Activated CD8-positive, alpha-beta memory T cell treated with anti-CD3 and anti-CD28 coated beads, Interleukin-2, amount 50 U/mL, for 1 hour (primary cell): ENCODE measurements at regions not wholly inside any gene's neighbourhood (a gene's known extent, or its start where the extent isn't known, plus 50 kb on each side); places are given as distances from the start of the nearest gene placed in this dataset.

Source experiments
- DNase-seq: peaks from one replicate; pipeline ENCODE4 v3.0.0-alpha.2; 2020; ENCODE audit errors: extremely low read depth

GRCh38 chr20:59403261-59403961 lies 103.0 kb downstream of the EDN3 start:
- peak; percentile 36 for DNase-seq

- DNase-seq = no peak
Measured at GRCh38 chr20:59403962-59404314, 103.5 kb downstream of the EDN3 start.

DNA sequence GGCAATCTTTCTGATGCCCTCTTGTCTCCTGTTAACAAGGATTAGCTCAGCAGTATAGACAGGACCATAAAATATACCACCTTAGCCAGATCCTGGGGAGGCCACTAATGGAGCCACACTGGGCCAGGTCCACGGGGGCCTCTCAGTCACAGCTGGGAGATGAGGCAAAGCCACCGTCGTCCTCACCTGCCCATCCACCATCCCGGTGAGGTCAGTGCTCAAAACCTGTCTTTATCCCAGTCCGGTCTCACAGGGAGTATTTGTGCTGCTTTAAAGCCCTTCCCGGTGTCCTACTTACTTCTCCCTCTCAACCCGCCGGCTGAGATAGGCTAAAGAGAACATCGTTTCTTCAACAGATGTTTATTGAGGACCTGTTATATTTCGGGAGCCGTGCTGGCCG lies 104.3 kb downstream of the EDN3 start:
- DNase-seq = no peak

GRCh38 chr20:59405226-59406200 lies 105.1 kb downstream of the EDN3 start:
- DNase-seq = no peak

GRCh38 chr20:59406446-59406845 lies 106.0 kb downstream of the EDN3 start:
- no peak for DNase-seq

DNA sequence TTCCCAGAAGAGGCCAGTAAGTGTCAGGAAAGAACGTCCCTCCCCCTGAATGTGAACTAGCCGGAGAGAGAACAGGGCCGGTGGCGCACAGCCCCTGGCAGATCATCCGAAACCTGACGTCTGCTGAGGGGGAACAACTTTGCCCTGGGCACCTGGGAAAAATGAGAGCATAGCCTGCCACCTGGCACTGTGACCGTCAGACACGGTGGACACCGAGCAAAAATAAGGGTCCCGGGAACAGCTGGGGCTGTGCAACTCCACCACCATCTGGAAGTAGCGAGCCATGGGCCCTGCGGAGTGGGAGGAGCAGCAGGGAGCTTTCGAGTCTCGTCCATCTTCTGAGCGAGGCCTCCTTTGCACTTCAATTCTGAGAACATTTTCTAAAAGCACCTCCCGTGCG lies 110.8 kb downstream of the EDN3 start:
- no peak for DNase-seq

GRCh38 chr20:59411589-59411988 lies 111.2 kb downstream of the EDN3 start:
- no peak for DNase-seq

- DNase-seq = no peak
Measured at GRCh38 chr20:59412181-59412580, 111.8 kb downstream of the EDN3 start.

DNA sequence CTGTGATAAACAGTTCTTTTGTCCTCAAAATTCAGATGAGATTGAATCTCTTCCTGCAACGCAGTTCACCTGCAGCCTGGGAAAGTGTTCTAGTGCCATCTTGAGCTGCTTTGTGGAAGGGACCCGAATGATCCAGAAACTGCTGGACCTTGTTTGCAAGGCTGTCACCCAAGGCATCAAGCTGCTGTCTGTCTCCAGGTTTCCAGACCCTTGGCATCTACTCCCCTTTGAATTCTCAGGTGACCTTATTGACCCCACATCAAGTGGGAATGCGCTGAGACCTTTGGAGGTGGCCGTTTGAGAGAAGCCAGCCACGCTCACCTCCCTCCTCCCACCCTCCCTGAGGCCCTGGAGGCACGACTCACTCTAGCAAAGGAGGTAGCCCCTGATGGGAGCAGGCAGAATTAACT lies 112.5 kb downstream of the EDN3 start:
- no peak for DNase-seq

DNA sequence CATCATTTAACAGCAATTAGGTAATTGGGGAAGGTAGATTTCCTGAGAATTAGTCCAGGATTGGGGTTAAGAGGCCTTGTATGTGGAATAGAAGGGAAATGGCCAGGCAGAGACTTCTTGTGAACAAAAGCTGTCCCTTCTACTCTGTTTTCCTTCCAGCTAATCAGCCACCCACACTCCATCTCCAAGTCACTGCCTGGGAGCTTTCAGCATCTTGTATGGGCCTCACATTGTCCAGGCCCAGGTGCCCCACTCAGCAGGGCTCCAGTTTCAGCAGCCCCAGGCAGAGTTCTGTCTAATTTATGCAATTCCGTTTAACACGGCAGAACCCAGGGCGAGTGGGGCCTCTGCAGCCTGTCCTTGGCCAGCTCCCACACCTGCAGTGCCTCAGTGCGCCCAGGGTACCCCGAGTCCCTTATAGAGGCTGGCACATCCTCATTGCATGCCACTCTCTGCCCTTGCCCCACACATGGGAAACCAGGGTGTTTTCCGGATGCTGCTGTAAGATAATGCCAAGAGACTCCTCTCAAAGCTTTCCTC lies 113.0 kb downstream of the EDN3 start:
- DNase-seq = no peak

- DNase-seq = no peak
Measured at GRCh38 chr20:59414936-59415623, 114.7 kb downstream of the EDN3 start.

GRCh38 chr20:59416916-59417315 lies 116.5 kb downstream of the EDN3 start:
- DNase-seq = no peak

- no peak for DNase-seq
Measured at GRCh38 chr20:59421089-59421488, 120.7 kb downstream of the EDN3 start.

- no peak for DNase-seq
Measured at GRCh38 chr20:59421920-59422637, 121.7 kb downstream of the EDN3 start.

- no peak for DNase-seq
Measured at GRCh38 chr20:59422872-59423544, 122.6 kb downstream of the EDN3 start.

GRCh38 chr20:59424976-59425375 lies 124.6 kb downstream of the EDN3 start:
- no peak for DNase-seq

- no peak for DNase-seq
Measured at GRCh38 chr20:59425572-59425971, 125.2 kb downstream of the EDN3 start.

DNA sequence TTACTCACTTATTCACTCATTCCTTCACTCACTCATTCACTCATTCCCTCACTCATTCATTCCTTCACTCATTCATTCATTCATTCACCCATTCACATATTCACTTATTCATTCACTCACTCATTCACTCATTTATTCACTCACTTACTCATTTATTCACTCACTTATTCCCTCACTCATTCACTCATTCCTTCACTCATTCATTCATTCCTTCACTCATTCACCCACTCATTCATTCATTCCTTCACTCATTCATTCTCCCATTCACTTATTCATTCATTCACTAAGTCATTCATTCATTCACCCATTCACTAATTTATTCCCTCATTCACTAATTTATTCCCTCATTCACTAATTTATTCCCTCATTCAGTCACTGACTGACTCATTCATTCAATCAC lies 127.6 kb downstream of the EDN3 start:
- DNase-seq = no peak

GRCh38 chr20:59428441-59429205 lies 128.2 kb downstream of the EDN3 start:
- no peak for DNase-seq

DNA sequence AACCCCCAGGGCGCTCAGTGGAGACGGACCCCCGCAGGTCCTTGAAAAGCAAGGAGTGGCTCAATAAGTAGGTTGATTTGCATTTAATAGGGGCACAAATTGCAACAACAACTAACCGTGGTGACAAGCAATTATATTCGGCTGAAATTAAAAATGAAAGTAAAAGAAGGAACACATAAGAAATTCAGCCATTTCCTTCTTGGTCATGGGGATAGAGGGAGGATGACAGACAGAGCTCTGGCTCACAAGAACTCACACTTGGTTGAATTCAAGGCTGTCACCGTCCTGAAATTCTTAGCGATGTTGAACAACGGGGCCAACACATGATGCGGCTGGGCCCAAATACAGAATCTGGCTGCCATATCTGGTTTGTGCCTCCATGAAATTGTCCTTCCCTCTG lies 129.0 kb downstream of the EDN3 start:
- no peak for DNase-seq
